ACC112 (cell line): ENCODE measurements at regions not wholly inside any gene's neighbourhood (a gene's known extent, or its start where the extent isn't known, plus 50 kb on each side); places are given as distances from the start of the nearest gene placed in this dataset.

Experiments used
- H2AFZ ChIP-seq: fragments of 200-600 bp; sonication (generic); one replicate; pipeline ENCODE4 v1.6.0; 2017; ENCODE audit warnings: antibody characterized with exemption, low read length; ENCODE audit not compliant: unreplicated experiment
- H3K27ac ChIP-seq: fragments of 200-600 bp; sonication (generic); 2 replicates; pipeline ENCODE4 v1.5.1; 2014; ENCODE audit warnings: low read depth, mild to moderate bottlenecking, antibody characterized with exemption, low read length, moderate library complexity
- H3K27me3 ChIP-seq: fragments of 200-600 bp; sonication (generic); 2 replicates; pipeline ENCODE4 v1.6.1; 2014; ENCODE audit warnings: mild to moderate bottlenecking, antibody characterized with exemption, low read length, moderate library complexity, mixed read lengths; ENCODE audit not compliant: insufficient read depth
- H3K36me3 ChIP-seq: fragments of 200-600 bp; sonication (generic); 2 replicates; pipeline ENCODE4 v1.6.1; 2016; ENCODE audit warnings: mild to moderate bottlenecking, antibody characterized with exemption, low read length, moderate library complexity, mixed read lengths; ENCODE audit not compliant: insufficient read depth
- H3K4me1 ChIP-seq: fragments of 200-600 bp; sonication (generic); one replicate; pipeline ENCODE4 v1.6.1; 2016; ENCODE audit warnings: low read length, mixed read lengths; ENCODE audit not compliant: insufficient read depth, unreplicated experiment, control insufficient read depth
- H3K4me3 ChIP-seq: fragments of 200-600 bp; sonication (generic); 2 replicates; pipeline ENCODE4 v1.5.1; 2014; ENCODE audit warnings: mild to moderate bottlenecking, low read depth, low read length
- H3K79me2 ChIP-seq: fragments of 200-600 bp; sonication (generic); one replicate; pipeline ENCODE4 v1.6.0; 2016; ENCODE audit warnings: low read length; ENCODE audit not compliant: control insufficient read depth, unreplicated experiment, insufficient read depth

- Histone ChIP-seq H3K4me1 (peaks cover 38% of the 10 kb centered on the region), H3K27me3 (no peaks in the 10 kb centered on the region), H3K4me3 (no peak overlapping the region), H3K79me2 (no peaks in the 10 kb centered on the region), H3K36me3 (no peaks in the 10 kb centered on the region), H2AFZ (no peak overlapping the region), H3K27ac (no peak overlapping the region)
Observed at GRCh38 chr2:51218047-51218446, 186.1 kb upstream of the NRXN1 start.

- Histone ChIP-seq H2AFZ (no peak overlapping the region), H3K27ac (no peak overlapping the region), H3K79me2 (no peaks in the 10 kb centered on the region), H3K4me1 (peaks cover 23% of the 10 kb centered on the region), H3K36me3 (no peaks in the 10 kb centered on the region), H3K4me3 (no peak overlapping the region), H3K27me3 (no peaks in the 10 kb centered on the region)
Observed at GRCh38 chr2:51213826-51214225, 181.9 kb upstream of the NRXN1 start.

DNA sequence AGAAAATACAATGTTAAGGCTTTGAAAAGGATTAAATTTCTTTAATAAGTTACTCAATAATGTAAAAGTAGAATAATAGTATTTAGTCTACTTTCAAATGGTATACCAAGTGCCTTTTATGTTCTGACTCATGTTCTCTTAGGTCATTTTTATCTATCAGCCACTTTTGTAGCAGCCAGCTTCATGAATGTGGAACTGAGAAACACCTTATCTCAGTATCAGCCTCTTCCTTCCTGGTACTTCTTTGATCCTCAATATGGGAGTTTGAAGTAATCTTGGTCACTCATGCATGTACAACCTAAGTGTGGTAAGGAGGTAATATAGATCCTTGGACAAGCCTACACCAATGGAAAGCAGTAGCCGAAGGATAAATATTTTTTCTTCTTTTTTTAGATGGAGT is 180.4 kb upstream of the NRXN1 start:
- Histone ChIP-seq H3K27me3 (no peaks in the 10 kb centered on the region), H3K36me3 (no peaks in the 10 kb centered on the region), H3K79me2 (no peaks in the 10 kb centered on the region), H3K4me3 (no peak overlapping the region), H3K4me1 (peaks cover 15% of the 10 kb centered on the region), H2AFZ (no peak overlapping the region), H3K27ac (no peak overlapping the region)

DNA sequence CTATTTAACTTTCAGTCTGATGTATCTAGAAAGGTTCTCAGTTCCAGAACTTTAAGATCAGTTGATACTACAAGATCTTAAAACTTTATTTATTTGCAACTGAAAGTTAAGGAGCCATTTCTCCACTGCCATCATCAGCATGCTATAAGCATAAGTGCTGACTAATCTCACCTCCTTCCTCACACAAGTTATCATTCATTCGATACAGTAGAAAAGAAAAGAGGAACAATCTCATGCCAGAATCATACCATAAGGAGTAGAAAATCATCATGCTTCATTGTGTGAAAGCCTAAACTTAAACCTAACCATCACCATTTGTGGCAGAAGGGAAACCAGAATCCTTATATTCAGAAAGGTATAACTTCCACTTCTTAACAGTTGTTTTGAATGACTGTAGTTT is 176.6 kb upstream of the NRXN1 start:
- Histone ChIP-seq H3K27me3 (no peaks in the 10 kb centered on the region), H3K79me2 (no peaks in the 10 kb centered on the region), H3K36me3 (no peaks in the 10 kb centered on the region), H3K4me3 (no peak overlapping the region), H3K27ac (no peak overlapping the region), H3K4me1 (peaks cover 9% of the 10 kb centered on the region), H2AFZ (peak overlapping the region; percentile 45)

- Histone ChIP-seq H3K36me3 (no peaks in the 10 kb centered on the region), H3K27me3 (peaks cover 5% of the 10 kb centered on the region; the same call in 1 of the 2 replicates), H3K27ac (no peak overlapping the region), H2AFZ (no peak overlapping the region), H3K79me2 (no peaks in the 10 kb centered on the region), H3K4me3 (no peak overlapping the region), H3K4me1 (no peaks in the 10 kb centered on the region)
Observed at GRCh38 chr2:51201295-51201694, 169.4 kb upstream of the NRXN1 start.

- Histone ChIP-seq H2AFZ (no peak overlapping the region), H3K79me2 (no peaks in the 10 kb centered on the region), H3K36me3 (no peaks in the 10 kb centered on the region), H3K27me3 (peaks cover 5% of the 10 kb centered on the region; the same call in 1 of the 2 replicates), H3K27ac (no peak overlapping the region), H3K4me1 (no peaks in the 10 kb centered on the region), H3K4me3 (no peak overlapping the region)
Observed at GRCh38 chr2:51194656-51195055, 162.7 kb upstream of the NRXN1 start.

- no peaks in the 10 kb centered on the region for H3K79me2 ChIP-seq
- no peaks in the 10 kb centered on the region for H3K27me3 ChIP-seq
- no peaks in the 10 kb centered on the region for H3K36me3 ChIP-seq
- no peak overlapping the region for H2AFZ ChIP-seq
- H3K4me3 ChIP-seq: no peak overlapping the region
- H3K4me1 ChIP-seq: peaks cover 13% of the 10 kb centered on the region
- no peak overlapping the region for H3K27ac ChIP-seq
Observed at GRCh38 chr2:51170273-51170672, 138.3 kb upstream of the NRXN1 start.

- no peaks in the 10 kb centered on the region for H3K79me2 ChIP-seq
- H3K27ac ChIP-seq: no peak overlapping the region
- H2AFZ ChIP-seq: peak overlapping the region; percentile 16
- H3K4me1 ChIP-seq: peaks cover 9% of the 10 kb centered on the region
- no peaks in the 10 kb centered on the region for H3K36me3 ChIP-seq
- H3K4me3 ChIP-seq: no peak overlapping the region
- H3K27me3 ChIP-seq: no peaks in the 10 kb centered on the region
Observed at GRCh38 chr2:51165534-51166260, 133.8 kb upstream of the NRXN1 start.

DNA sequence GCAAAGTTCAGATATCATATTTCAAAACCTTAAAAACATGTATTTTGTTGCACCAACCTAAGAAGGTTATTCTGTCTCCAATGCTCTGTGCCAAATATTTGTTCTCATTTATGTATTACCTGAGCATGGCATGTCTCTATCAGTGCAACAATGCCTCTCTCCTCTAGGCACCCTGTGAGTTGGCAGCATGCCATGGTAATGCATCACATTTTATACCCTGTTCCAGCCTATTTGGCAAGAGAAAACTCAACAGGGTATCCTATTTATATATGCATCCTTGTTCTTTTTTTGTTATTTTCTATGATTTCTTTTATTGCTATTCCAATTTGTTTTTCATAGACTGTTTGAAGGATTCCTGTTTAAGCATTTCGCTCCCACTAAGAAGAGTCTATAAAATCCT is 126.3 kb upstream of the NRXN1 start:
- no peak overlapping the region for H3K4me3 ChIP-seq
- no peaks in the 10 kb centered on the region for H3K4me1 ChIP-seq
- no peak overlapping the region for H3K27ac ChIP-seq
- no peaks in the 10 kb centered on the region for H3K36me3 ChIP-seq
- no peaks in the 10 kb centered on the region for H3K27me3 ChIP-seq
- H3K79me2 ChIP-seq: no peaks in the 10 kb centered on the region
- H2AFZ ChIP-seq: no peak overlapping the region

DNA sequence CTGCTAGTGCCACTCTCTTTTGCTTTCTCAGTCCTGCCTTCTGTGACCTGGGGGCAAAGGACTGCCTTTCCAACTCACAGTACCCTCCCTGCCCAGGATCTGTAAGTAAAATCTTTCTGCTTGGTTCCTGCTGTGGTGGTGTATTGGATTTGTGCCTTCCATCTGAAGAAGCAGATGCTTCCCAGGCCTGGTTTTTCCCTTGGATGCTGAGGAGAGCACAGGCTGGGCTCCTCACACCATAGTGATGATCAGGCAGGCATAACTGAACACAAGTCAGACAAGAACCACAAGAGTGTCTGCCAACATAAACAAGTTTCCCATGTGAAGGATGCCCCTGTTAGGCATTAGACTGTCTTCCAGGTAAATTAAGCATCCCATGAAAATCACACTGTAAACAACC is 121.3 kb upstream of the NRXN1 start:
- H3K27ac ChIP-seq: no peak overlapping the region
- no peaks in the 10 kb centered on the region for H3K36me3 ChIP-seq
- no peaks in the 10 kb centered on the region for H3K27me3 ChIP-seq
- no peak overlapping the region for H3K4me3 ChIP-seq
- no peaks in the 10 kb centered on the region for H3K79me2 ChIP-seq
- no peaks in the 10 kb centered on the region for H3K4me1 ChIP-seq
- no peak overlapping the region for H2AFZ ChIP-seq

DNA sequence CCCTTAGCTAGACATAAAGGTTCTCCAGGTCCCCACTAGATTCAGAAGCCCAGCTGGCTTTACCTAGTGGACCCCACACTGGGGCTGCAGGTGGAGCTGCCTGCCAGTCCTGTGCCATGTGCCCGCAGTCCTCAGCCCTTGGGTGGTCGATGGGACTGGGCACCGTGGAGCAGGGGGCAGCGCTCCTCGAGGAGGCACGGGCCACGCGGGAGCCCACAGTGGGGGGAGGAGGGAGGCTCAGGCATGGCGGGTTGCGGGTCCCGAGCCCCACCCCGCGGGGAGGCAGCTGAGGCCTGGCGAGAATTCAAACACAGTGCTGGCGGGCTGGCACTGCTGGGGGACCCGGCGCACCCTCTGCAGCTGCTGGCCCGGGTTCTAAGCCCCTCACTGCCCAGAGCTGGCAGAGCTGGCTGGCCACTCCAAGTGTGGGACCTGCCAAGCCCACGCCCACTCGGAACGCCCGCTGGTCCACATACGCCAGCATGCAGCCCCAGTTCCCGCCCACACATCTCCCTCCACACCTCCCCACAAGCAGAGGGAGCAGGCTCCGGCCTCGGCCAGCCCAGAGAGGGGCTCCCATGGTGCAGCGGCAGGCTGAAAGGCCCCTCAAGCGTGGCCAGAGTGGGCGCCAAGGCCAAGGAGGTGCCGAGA is 119.7 kb upstream of the NRXN1 start:
- no peaks in the 10 kb centered on the region for H3K79me2 ChIP-seq
- no peak overlapping the region for H3K27ac ChIP-seq
- H3K4me1 ChIP-seq: no peaks in the 10 kb centered on the region
- H3K4me3 ChIP-seq: no peak overlapping the region
- H3K27me3 ChIP-seq: no peaks in the 10 kb centered on the region
- H2AFZ ChIP-seq: no peak overlapping the region
- no peaks in the 10 kb centered on the region for H3K36me3 ChIP-seq
